ENCODE measurements at regions not wholly inside any gene's neighbourhood (a gene's known extent, or its start where the extent isn't known, plus 50 kb on each side); places are given as distances from the start of the nearest gene placed in this dataset.

DNA sequence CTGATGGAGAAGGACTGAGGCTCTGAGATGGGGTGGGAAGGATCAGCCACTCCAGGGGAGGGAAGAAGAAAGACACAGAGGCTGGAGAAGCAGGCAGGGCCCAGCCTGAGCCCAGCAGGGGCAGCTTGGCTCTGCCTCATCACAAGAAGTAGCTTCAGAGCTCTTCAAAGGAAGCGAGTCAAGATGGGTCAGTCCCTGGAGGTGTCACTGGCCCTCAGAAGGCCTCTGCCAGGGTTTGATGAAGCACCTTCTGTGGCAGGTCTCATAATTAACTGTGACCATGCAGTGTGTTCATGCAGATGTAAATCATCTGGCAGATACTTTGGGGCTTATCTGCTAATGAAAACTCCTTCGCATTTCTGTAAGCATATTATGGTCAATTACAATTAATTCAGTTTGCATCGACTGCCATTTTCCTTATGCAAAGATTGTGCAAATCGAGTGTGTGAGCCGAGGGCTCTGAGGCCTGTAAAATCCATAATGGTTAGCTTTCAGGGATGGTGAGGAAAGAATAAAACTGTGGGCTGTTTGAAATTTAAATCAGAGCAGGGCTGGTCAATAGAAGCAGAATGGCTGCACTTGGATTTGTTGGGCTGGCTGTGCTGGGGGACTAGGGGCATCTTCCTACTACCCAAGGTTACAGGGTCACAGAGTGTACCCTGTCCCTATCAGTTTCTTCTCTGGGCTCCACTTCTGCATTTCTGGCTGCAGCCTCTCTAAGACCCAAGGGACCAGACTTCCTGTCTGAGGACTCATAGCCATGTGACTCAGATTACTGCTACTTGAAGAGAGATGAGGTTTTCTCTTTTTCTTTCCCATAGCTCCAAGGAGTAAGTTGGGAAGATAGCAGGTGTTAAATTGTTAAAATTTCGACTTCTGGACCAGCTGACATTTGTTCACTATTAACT is 376.6 kb downstream of the DHX35 start:
- no peak overlapping the region for H3K4me3 ChIP-seq (ENCODE audit: low read depth, low read length)
- H3K79me2 ChIP-seq (ENCODE audit: control insufficient read depth, insufficient read depth, low read length, unreplicated experiment), result no peaks in the 10 kb centered on the region
- no peak overlapping the region for H3K27ac ChIP-seq (ENCODE audit: low read depth, low read length)
- H3K36me3 ChIP-seq (ENCODE audit: insufficient read depth, low read length), result no peaks in the 10 kb centered on the region
- H3K4me1 ChIP-seq (ENCODE audit: control insufficient read depth, insufficient read depth, low read length, unreplicated experiment), result no peaks in the 10 kb centered on the region
- no peaks in the 10 kb centered on the region for H3K27me3 ChIP-seq (ENCODE audit: insufficient read depth, low read length)
- no peak overlapping the region for H2AFZ ChIP-seq (ENCODE audit: low read length, unreplicated experiment)

DNA sequence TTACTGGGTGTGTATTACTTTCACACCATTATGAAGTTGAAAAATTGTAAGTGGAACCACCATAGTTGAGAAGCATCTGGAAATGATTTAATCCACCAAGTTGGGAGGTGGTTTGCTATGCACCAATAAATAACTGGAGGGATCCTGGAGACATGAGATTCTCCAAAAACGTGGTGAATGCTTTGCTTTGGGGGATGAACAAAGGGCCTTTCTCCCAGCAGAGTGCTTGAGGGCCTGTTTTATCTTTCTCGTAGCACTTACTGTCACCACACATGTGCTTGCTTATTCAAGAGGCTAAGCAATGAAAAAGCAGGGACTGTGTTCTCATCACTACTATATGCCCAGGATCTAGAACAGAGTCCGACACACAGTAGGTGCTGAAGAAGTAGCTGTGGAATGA is 371.1 kb downstream of the DHX35 start:
- Histone ChIP-seq H3K27ac (ENCODE audit: low read depth, low read length) (no peak overlapping the region), H3K27me3 (ENCODE audit: insufficient read depth, low read length) (no peaks in the 10 kb centered on the region), H3K36me3 (ENCODE audit: insufficient read depth, low read length) (no peaks in the 10 kb centered on the region), H2AFZ (ENCODE audit: low read length, unreplicated experiment) (no peak overlapping the region), H3K4me1 (ENCODE audit: control insufficient read depth, insufficient read depth, low read length, unreplicated experiment) (no peaks in the 10 kb centered on the region), H3K79me2 (ENCODE audit: control insufficient read depth, insufficient read depth, low read length, unreplicated experiment) (no peaks in the 10 kb centered on the region), H3K4me3 (ENCODE audit: low read depth, low read length) (no peak overlapping the region)

DNA sequence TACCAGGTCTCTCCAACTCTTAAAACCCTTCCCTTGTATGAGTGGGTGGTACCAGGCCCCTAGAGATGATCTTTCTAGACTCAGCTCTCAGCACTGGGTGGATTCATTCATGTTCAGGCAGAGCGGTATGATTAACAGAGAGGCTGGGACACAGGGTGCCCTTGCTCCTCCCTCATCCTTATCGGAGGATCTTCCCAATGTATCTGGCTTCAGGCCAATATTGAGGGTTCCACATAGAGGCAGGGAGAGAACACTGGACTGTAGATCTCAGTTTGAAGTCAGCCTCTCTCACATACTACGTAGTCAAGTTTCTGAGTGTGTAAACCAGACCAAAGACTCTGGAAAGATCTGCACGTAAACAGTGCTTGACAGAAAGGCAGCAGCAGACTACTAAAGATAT is 366.2 kb downstream of the DHX35 start:
- Histone ChIP-seq H3K4me1 (ENCODE audit: control insufficient read depth, insufficient read depth, low read length, unreplicated experiment) (no peaks in the 10 kb centered on the region), H3K36me3 (ENCODE audit: insufficient read depth, low read length) (no peaks in the 10 kb centered on the region), H3K27me3 (ENCODE audit: insufficient read depth, low read length) (no peaks in the 10 kb centered on the region), H3K79me2 (ENCODE audit: control insufficient read depth, insufficient read depth, low read length, unreplicated experiment) (no peaks in the 10 kb centered on the region), H3K27ac (ENCODE audit: low read depth, low read length) (no peak overlapping the region), H2AFZ (ENCODE audit: low read length, unreplicated experiment) (no peak overlapping the region), H3K4me3 (ENCODE audit: low read depth, low read length) (no peak overlapping the region)

DNA sequence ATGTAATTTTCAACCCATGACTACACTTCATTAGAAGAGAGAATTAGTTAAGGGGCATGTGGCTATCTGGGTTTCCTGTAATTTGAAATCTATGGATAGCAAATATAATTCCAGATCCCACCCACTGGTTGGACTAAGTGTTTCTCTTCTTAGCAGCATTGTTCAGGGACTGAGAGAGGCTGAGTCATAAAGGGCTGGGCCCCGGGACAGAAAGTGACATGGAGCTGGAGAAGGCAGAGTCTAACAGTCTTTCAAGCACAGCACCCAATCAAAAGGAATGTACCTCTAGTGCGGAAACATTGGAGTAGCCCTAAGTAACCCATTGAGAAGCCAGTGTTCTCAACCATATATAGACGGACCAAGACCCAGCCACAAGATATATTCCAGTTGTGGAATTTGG is 363.9 kb downstream of the DHX35 start:
- Histone ChIP-seq H3K4me3 (ENCODE audit: low read depth, low read length) (no peak overlapping the region), H3K36me3 (ENCODE audit: insufficient read depth, low read length) (no peaks in the 10 kb centered on the region), H3K4me1 (ENCODE audit: control insufficient read depth, insufficient read depth, low read length, unreplicated experiment) (no peaks in the 10 kb centered on the region), H3K27ac (ENCODE audit: low read depth, low read length) (no peak overlapping the region), H2AFZ (ENCODE audit: low read length, unreplicated experiment) (no peak overlapping the region), H3K79me2 (ENCODE audit: control insufficient read depth, insufficient read depth, low read length, unreplicated experiment) (no peaks in the 10 kb centered on the region), H3K27me3 (ENCODE audit: insufficient read depth, low read length) (no peaks in the 10 kb centered on the region)

DNA sequence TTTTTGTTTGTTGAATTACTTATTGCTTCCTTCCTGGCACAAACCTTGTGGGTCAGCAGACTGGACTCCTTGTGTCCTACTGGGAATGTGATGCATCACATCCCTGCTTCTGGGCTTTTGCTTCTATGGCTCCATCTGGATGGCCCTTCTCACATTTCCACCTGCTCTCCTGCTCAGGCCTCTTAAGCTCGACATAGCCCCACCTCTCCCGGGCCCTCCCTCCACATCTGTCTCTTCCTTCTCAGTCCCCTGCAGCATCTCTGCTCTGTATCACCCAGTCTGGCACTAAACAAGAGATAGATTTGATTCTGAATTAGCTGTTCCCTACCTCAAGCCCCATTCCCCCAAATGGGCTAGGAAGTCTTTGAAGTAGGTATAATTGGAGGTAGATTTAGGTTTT is 356.8 kb downstream of the DHX35 start:
- no peaks in the 10 kb centered on the region for H3K36me3 ChIP-seq (ENCODE audit: insufficient read depth, low read length)
- no peaks in the 10 kb centered on the region for H3K27me3 ChIP-seq (ENCODE audit: insufficient read depth, low read length)
- H3K4me1 ChIP-seq (ENCODE audit: control insufficient read depth, insufficient read depth, low read length, unreplicated experiment), result no peaks in the 10 kb centered on the region
- H3K79me2 ChIP-seq (ENCODE audit: control insufficient read depth, insufficient read depth, low read length, unreplicated experiment), result no peaks in the 10 kb centered on the region
- no peak overlapping the region for H2AFZ ChIP-seq (ENCODE audit: low read length, unreplicated experiment)
- H3K27ac ChIP-seq (ENCODE audit: low read depth, low read length), result no peak overlapping the region
- no peak overlapping the region for H3K4me3 ChIP-seq (ENCODE audit: low read depth, low read length)

DNA sequence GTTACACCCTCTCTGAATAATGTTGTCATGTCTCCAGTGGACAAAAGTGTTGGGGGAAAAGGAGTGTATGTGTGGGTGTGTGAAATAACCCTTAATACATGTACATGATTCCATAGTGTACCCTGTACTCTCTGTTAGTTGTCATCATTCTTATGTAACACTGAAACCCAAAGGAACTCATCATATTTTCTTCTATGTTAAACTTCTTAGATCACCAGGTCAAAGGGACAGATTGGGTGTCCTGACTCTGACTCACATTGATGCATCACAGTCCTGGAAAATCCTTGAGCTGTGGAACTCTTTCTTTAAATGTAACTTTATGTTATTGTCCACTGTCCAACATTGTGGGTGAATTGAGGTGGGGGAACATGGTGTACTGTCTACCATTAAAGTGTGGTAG is 350.5 kb downstream of the DHX35 start:
- H3K4me3 ChIP-seq (ENCODE audit: low read depth, low read length), result no peak overlapping the region
- H3K27ac ChIP-seq (ENCODE audit: low read depth, low read length), result no peak overlapping the region
- H3K36me3 ChIP-seq (ENCODE audit: insufficient read depth, low read length), result no peaks in the 10 kb centered on the region
- H3K4me1 ChIP-seq (ENCODE audit: control insufficient read depth, insufficient read depth, low read length, unreplicated experiment), result no peaks in the 10 kb centered on the region
- no peaks in the 10 kb centered on the region for H3K27me3 ChIP-seq (ENCODE audit: insufficient read depth, low read length)
- no peaks in the 10 kb centered on the region for H3K79me2 ChIP-seq (ENCODE audit: control insufficient read depth, insufficient read depth, low read length, unreplicated experiment)
- no peak overlapping the region for H2AFZ ChIP-seq (ENCODE audit: low read length, unreplicated experiment)

DNA sequence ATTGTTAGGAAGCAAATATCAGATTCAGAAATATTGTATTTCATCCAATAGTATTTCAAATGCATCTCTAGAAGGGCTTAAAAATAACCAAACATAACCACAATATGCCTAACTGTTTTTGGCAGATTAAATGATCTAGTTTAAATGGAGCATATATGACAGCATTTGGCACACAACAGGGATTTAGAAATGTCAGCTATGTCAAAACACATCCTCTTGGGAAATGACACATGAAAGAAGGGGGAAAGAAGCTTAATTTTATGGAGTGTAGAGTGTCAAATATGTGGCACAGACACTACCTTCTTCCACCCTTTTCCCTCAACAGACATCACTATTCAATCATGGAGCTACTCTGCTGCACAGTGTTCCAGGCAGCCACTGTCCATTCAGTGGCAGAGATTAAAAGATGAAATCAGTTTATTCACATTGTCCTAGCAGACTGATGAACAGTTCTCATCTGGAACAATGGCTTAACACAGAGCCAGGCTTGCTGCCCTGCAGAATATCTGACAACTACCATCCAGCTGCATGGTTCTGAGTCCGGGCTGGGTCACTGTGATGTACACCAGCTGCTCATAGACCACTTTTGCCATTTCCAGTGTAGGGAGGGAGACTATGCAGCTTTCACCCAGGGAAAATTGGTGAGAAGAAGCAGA is 349.8 kb downstream of the DHX35 start:
- no peak overlapping the region for H3K27ac ChIP-seq (ENCODE audit: low read depth, low read length)
- H3K36me3 ChIP-seq (ENCODE audit: insufficient read depth, low read length), result no peaks in the 10 kb centered on the region
- no peak overlapping the region for H2AFZ ChIP-seq (ENCODE audit: low read length, unreplicated experiment)
- H3K27me3 ChIP-seq (ENCODE audit: insufficient read depth, low read length), result no peaks in the 10 kb centered on the region
- no peaks in the 10 kb centered on the region for H3K4me1 ChIP-seq (ENCODE audit: control insufficient read depth, insufficient read depth, low read length, unreplicated experiment)
- H3K79me2 ChIP-seq (ENCODE audit: control insufficient read depth, insufficient read depth, low read length, unreplicated experiment), result no peaks in the 10 kb centered on the region
- no peak overlapping the region for H3K4me3 ChIP-seq (ENCODE audit: low read depth, low read length)

DNA sequence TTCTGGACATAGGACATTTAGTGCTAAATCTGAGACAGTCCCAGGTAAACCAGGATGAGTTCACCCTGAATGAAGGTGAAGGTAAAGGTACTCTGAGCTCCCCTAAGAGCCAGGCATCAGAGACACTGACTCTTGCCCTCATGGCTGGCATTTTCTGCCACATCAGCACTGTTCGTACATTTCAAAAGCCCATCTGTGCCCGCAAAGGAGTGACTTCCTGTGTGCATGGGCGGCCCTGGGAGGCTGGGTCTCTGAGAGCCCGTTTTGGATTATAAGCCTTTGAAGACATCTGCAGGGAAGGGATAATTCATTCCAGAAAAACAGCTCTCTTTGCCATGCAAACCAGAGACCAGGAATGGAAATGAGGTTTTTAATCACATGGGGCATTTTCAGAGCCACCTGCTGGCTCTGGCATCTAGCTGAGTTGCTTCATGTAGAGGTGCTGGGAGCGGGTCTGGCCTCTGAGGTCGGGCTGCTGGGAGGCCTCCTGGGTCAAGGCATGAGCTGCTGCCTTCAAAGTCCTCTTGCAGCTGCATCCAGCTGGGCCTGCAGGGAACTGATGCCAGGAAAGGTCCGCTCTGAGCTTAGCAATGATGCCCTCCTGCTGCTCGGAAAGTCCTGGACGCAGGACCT is 348.3 kb downstream of the DHX35 start:
- Histone ChIP-seq H3K36me3 (ENCODE audit: insufficient read depth, low read length) (no peaks in the 10 kb centered on the region), H3K4me3 (ENCODE audit: low read depth, low read length) (no peak overlapping the region), H3K4me1 (ENCODE audit: control insufficient read depth, insufficient read depth, low read length, unreplicated experiment) (no peaks in the 10 kb centered on the region), H3K27ac (ENCODE audit: low read depth, low read length) (no peak overlapping the region), H2AFZ (ENCODE audit: low read length, unreplicated experiment) (no peak overlapping the region), H3K79me2 (ENCODE audit: control insufficient read depth, insufficient read depth, low read length, unreplicated experiment) (no peaks in the 10 kb centered on the region), H3K27me3 (ENCODE audit: insufficient read depth, low read length) (no peaks in the 10 kb centered on the region)

DNA sequence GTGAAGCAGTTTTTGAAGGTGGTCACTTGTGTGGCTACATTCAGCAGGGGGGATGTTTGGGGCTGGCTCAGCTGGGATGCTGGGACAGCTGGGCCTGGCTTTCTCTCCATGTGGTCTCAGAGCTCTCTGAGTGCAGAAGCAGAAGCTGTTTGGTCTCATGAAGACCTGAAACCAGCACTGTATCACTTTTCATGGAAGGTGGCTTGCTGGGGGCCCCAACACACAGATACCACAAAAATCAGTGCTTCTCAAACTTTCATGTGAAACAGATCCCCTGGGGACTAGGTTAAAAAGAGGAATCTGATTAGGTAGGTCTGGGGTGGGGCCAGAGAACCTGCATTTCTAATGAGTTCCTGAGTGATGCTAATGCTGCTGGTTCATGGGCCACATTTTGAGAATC is 347.3 kb downstream of the DHX35 start:
- Histone ChIP-seq H2AFZ (ENCODE audit: low read length, unreplicated experiment) (no peak overlapping the region), H3K79me2 (ENCODE audit: control insufficient read depth, insufficient read depth, low read length, unreplicated experiment) (no peaks in the 10 kb centered on the region), H3K4me3 (ENCODE audit: low read depth, low read length) (no peak overlapping the region), H3K27ac (ENCODE audit: low read depth, low read length) (no peak overlapping the region), H3K27me3 (ENCODE audit: insufficient read depth, low read length) (no peaks in the 10 kb centered on the region), H3K36me3 (ENCODE audit: insufficient read depth, low read length) (no peaks in the 10 kb centered on the region), H3K4me1 (ENCODE audit: control insufficient read depth, insufficient read depth, low read length, unreplicated experiment) (no peaks in the 10 kb centered on the region)

DNA sequence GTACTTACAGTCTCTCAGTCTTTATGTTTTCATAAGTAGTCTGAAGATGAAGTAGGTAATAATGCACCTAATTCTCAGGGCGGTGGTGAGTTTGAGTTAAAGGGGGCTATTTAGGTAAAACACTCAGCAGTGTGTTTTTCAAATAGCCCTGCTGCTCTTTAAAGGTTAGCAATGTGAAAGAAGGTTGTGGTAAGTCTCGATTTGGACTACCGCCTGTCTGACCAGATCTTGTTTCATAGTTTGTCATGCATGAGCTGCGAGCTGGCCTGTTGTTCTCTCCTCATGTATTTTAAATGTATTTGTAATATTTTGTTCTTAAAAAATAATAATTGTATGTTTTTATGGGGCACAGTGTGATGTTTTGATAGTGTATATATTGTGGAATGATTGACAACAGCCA is 340.2 kb downstream of the DHX35 start:
- Histone ChIP-seq H3K4me1 (ENCODE audit: control insufficient read depth, insufficient read depth, low read length, unreplicated experiment) (no peaks in the 10 kb centered on the region), H3K36me3 (ENCODE audit: insufficient read depth, low read length) (no peaks in the 10 kb centered on the region), H3K79me2 (ENCODE audit: control insufficient read depth, insufficient read depth, low read length, unreplicated experiment) (no peaks in the 10 kb centered on the region), H3K4me3 (ENCODE audit: low read depth, low read length) (no peak overlapping the region), H3K27ac (ENCODE audit: low read depth, low read length) (no peak overlapping the region), H3K27me3 (ENCODE audit: insufficient read depth, low read length) (no peaks in the 10 kb centered on the region), H2AFZ (ENCODE audit: low read length, unreplicated experiment) (no peak overlapping the region)

DNA sequence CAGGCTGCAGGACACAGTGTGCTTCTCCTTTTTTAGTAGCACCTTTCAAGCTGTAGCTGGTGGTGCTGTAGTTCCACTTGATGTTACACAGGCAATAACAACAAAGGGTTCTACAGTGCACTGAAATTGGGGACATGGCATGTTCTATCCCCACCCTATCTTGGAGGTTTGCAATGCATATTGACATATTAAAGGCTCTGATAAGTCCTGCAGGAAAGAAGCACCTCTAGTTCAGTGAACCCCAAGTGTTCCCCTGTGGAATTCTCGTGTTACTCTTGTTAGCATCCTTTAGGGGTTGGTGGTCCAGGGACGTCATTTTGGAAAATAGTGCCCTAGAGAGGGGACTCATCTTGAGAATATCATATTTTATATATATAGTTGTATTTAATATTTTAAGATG is 337.6 kb downstream of the DHX35 start:
- Histone ChIP-seq H3K36me3 (ENCODE audit: insufficient read depth, low read length) (no peaks in the 10 kb centered on the region), H3K27me3 (ENCODE audit: insufficient read depth, low read length) (no peaks in the 10 kb centered on the region), H3K27ac (ENCODE audit: low read depth, low read length) (no peak overlapping the region), H3K4me1 (ENCODE audit: control insufficient read depth, insufficient read depth, low read length, unreplicated experiment) (no peaks in the 10 kb centered on the region), H3K4me3 (ENCODE audit: low read depth, low read length) (no peak overlapping the region), H3K79me2 (ENCODE audit: control insufficient read depth, insufficient read depth, low read length, unreplicated experiment) (no peaks in the 10 kb centered on the region), H2AFZ (ENCODE audit: low read length, unreplicated experiment) (no peak overlapping the region)
